GM19463 (cell line): ENCODE measurements at regions not wholly inside any gene's neighbourhood (a gene's known extent, or its start where the extent isn't known, plus 50 kb on each side); places are given as distances from the start of the nearest gene placed in this dataset.

ENCODE experiments used
- ATAC-seq: cut with Tn5 transposase; IDR thresholded peaks from one replicate; pipeline ENCODE4 v1.9.1; 2021; ENCODE audit warnings: mild to moderate bottlenecking, moderate library complexity; ENCODE audit not compliant: unreplicated experiment

DNA sequence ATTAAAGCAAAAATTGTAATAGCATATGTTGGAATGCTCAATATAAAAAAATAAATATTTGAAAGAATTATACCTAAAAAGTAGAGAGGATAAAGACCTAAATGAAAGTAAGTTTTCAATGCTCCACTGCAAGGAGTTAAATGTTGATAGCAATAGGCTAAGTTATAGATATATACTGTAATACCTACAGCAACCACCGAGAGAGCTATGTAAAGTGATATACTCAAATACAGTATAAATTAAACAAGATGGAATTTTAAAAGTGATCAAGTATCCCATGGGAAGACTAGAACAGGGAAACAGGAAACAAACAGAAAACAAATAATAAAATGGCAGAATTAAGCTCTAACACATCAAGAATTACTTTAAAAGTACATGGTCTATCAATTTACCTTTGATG lies 73.9 kb downstream of the CASP3 start:
- no peak for ATAC-seq

DNA sequence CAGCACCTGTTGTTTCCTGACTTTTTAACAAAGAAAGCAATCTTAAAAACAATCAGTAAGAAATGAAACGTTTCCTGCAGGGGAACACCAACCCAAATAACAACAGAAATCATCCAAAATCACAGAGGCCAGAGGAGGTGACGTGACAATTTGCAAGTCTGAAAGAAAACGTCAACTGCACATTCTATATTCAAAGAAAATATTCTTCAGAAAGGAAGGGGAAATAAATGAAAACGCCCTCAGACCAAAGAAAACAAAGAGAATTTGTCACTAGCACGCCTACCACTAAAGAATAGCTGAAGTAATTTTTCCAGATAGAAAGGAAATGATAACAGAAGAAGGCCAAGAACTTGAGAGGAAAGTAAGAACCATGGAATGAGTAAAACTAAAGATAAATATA lies 74.4 kb downstream of the CASP3 start:
- ATAC-seq: no peak

DNA sequence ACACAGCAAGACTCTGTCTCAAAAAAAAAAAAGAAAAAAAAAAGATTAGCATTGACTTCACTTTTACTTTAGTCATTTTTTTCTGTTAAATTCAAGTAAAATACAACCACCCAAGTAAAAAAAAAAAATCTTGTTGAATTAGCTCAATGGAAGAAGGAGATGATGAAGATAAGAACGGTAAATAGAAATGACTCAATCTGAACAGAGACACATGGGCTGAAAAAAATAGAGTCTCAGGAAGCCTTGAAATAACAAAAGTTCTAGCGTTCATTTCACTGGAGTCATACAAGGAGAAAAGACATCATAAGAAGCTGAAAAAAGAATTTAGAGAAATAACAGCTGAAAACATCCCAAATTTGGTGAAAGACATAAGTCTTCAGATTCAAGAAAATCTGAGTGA lies 75.5 kb downstream of the CASP3 start:
- no peak for ATAC-seq

DNA sequence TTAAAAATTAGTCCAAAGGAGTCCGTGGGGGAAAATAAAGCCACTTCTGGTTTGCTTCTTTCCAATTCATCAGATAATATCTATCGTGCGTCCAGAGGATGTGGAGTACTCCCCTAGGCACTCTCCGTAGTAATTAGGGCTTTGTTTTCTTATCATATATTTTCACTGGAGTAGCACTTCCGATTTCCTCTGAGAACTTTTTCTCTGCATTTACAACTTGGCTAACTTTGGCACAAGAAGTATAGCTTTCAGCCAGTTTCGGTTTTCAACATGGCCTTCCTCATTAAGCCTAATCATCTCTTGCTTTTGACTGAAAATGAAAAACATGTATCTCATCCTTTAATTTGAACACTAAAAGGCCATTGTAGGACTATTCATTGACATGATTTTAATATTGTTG lies 80.5 kb downstream of the CASP3 start:
- ATAC-seq: no peak

DNA sequence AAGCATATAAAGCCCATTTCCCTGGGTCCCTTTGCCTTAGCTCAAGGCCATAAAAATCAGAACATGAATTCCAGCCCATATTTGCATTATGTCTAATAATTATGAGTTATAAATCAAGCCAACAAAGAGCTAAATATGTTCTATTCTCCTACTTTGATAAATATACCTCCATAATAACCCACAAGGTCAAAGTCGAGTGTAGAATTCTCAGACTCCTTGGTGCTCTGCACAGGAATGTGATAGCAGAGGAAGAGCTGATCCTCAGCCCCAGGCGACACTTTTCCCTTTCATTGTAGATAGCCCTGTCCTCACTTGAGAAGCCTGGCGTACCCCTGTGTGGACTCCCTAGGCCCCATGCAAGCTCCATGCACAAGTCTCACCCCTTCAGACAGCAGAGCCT lies 85.6 kb downstream of the CASP3 start:
- ATAC-seq: no peak

DNA sequence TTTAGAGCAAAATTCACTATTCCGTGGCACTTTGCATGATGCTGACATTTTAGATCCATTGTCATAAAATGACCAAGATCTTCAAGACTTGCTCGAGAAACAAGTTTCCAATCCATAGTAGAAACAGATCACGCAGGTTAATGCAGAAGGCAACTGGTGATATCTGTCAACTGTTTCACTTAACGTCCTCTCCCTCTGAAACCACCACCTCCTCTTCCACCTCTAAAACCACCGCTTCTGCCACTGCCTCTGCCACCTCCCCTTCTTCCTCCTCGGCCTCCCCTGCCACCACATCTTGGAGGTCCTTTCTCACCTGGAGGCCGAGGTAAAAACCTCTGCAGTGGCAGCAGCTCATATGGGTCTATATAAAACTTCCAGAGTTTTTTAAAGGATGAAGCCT lies 84.6 kb upstream of the IRF2 start:
- no peak for ATAC-seq

DNA sequence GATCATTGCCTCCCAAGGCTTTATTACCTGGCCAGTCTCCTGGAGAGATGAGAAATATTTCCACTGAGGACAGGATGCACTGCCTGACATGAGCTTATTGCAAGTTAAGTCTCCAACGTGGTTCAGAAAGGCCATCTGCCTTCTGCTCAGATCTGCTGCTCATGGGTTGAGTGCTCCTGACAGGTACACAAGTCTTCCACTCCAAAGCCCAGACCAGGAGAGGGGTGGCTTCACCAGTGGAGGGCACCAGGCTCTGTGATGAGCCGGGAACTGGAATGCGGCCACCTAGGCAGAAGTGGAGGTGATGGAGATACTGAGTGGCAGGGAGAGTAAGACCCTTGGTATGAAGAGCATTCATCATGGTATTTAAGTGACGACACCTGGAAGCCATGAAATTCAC lies 79.5 kb upstream of the IRF2 start:
- ATAC-seq: no peak

DNA sequence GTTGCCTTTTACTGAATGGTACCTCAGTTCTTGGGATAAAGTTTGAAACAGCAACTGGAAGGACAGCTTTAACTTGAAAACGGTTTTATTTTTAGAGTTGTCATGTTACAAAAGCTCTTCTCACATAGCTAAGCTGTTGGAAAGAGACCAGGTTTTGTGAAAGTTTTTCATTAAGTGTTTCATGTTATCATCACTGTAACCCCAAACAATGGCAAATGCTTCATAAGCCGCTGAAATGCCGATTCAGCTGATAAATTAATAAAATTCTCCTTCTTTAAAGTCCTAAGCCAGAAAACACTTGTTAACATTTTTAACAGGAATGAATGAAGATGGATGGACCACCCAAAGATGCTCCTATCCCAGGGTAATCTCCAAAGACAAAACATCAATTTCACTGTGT lies 76.1 kb upstream of the IRF2 start:
- ATAC-seq: no peak

DNA sequence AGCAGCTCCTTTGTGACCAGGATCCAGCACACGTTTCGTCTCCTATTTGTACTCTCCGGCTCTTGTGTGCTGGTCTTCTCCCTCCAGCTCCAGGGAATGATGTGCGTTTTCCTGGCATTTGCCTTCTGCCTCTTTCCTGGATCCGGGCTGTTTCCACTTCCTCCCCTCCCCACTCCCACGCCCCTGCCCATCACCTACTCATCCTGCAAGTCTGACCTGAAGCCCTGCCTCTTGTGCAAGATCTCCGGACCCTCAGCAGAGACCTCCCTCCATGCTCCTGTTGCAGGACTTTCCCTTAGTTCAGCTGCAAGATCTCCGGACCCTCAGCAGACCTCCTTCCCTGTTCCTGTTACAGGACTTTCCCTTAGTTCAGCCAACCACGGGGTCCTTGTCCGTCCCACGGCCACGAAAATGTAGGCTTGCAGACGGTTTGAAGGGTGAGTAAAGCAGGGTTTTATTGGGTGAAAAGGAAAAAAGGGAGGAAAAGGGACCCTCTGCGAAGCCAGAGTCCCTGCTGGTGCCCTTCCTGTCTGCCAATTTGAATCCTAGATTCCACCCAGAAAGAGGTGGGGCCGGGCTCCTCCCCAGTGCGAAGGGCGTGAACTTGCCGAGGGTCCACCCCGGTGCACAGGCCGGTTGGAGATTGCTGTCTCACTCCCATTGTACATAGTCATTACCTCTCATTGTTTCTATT lies 74.4 kb upstream of the IRF2 start:
- no peak for ATAC-seq

DNA sequence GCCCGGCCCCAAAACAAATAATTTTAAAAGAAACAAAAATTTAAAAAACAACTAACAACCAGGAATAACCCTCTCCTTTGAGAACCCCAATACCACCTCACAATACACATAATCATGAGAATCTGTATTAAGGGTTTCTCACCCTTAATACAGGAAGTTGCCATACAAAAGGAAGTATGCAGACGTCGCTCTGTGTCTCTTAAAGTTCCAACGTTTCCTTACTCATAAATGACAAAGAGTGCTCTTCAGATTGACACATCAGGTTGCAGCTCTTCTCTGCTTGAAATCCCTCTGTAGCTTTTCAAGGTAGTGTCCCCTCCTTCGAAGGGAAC lies 73.9 kb upstream of the IRF2 start:
- no peak for ATAC-seq

DNA sequence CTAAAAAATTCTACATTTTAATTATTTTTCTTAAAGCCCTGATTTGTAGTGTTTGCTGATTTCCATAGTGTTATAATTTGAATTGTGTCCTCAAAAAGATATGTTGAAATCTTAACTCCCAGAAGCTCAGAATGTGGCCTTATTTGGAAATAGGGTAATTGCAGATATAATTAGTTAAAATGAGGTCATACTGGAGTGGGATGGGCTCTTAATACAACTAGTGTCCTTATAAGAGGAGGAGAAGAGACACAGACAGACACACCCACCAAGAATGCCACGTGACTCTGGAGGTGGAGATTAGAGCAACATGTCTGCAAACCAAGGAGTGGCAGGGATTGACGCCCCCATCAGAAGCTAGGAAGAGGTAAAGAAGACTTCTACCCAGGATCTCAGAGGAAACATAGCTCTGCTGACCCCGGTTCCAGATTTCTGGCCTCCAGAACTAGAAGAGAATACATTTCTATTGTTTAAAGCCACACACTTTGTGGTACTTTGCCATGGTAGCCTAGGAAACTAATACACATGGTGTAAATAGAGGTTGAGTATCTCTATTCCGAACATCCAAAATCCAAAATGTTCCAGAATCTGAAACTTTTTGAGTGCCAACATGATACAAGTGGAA lies 70.5 kb upstream of the IRF2 start:
- ATAC-seq: no peak

DNA sequence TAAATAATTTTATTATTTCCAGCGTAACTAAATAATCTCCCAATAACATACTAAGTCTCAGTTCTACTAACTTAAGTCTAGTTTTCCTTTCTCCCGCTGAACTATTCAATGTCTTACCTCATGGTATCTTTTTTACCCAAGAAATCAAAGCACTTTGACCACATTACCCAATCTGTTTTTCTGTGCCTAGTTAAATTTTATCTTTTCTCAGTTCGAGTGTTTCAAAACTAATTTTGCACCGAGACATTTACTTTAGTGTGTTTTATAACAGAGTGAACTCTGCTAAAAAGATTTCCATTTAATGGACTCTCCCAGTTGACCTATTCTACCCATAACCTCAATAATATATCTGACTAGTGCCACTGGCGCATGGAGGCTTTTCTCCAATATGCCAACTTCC lies 67.6 kb upstream of the IRF2 start:
- no peak for ATAC-seq

DNA sequence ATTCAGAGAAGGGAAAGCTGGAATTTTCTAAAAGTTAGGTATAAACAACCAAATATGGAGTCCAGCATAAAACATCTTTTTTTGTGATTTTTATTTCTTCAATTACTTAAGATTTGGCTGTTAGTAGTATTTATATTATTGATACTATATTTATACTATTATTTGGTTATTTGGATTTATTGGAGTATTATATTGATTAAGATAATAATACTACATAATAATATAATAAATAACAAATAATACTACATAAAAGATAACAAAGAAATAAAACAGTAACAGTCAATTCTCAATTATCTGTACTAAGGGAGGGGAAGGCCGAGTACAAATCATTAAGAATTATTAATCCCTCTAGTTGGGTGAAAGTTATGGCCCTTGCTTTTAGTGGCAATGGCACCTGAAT lies 66.0 kb upstream of the IRF2 start:
- no peak for ATAC-seq

DNA sequence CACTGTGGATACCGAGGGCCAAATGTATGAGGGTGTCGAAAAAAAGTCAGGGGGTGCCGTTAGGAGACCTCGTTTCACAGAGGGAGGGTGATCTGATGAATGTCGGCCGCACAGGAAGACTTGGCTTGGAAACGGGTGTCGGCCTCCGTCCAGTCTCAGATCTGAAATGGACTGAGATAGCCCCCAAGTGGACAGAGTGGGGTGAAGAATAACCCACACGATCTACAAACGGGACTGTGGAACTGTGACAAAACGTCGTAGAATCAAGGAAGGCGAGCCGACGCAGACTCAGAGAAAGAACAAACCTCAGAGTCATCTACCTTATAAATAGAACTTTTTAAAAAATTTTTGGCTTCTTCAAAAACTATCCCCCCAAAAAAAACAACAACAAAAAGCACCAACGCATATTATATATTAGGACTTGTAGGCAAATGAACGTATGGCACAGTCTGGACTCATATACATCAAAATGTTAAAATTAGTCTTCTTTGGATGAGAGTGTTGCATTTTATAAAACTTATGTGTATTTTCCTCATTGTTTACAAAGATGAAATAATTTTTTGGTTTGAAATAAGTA lies 63.8 kb upstream of the IRF2 start:
- ATAC-seq: peak; percentile 55

DNA sequence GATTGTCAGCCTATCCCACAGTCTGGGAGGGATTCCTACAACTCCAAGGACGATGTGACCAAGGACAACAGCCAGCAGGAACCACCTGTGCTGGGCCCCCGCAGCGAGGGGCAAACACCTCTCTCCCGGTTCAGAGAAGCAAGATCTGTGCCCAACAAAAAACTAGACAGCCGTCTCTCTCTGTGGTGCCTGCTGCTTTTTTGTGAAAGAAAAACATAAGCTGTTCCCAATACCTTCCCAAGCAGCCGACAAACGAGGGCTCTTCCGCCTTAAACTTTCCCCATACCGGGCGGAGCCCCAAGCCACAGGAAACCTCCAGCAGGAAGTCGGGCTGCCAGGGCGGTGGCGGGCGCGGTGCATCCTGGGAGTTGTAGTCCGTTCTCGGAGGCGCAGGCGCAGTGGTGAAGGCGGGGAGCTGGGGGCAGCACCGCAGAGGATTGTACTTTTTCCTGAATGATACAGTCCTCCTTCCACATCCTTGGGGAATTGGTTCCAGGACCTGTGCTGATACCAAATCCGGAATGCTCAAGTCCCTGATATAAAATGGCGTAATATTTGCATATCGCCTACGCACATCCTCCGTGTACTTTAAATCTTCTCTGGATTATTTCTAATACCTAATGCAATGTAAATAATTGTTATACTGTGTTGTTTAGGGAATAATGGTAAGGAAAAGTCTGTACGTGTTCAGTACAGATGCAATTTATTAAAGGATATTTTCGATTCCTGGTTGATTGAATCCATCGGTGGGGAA lies 63.1 kb upstream of the IRF2 start:
- peak; percentile 60 for ATAC-seq

DNA sequence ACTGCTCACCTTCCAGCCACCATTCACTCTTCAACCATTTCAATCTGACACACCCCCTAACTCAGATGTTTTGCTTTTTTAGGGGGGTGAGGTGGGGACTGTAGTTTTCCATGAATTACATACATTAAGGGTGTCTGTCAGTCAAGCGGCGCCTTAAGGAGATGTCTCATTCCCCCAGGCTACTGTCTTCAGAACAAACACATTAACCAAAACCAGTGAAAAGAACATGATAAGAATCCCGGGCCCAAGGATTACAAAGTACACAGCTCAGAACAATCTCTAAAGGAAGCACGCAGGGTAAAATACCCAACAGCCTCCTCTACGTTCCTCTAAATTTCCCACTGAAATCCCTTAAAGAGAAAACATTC lies 62.5 kb upstream of the IRF2 start:
- ATAC-seq: no peak

DNA sequence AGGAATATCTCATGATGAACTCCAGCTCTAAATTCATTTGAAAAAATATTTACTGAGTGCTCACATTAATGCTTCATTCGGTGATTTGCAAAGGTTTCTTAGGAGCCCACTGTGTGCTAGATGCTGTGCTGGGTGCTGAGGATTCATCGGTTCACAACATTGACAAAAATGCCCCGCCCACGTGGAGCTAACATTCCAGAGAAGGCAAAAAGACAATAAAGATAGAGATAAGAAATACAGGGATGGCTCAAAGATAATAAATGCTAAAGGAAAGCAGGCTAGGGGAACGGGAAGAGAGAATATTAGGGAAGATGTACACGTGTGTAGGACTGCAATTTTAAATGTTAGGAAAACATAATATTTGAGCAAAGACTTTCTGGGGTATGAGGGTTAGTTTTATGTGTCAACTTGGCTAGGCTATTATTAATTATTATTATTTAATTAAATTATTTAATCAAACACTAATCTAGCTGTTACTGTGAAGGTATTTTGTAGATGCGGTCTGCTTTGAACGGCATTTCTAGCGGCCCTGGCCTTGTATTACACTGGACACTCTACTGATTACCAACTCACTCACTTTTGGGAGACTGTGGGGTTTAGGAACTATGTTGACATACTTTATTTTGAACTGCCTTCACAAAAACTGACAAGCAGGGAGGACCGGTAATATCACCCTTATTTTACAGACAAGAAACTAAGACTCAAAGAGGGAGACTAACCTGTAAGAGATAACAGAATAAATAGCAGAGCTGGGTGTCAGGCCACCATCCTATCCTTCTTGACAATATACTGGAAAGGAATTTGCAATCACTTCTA lies 61.9 kb upstream of the IRF2 start:
- ATAC-seq: no peak

DNA sequence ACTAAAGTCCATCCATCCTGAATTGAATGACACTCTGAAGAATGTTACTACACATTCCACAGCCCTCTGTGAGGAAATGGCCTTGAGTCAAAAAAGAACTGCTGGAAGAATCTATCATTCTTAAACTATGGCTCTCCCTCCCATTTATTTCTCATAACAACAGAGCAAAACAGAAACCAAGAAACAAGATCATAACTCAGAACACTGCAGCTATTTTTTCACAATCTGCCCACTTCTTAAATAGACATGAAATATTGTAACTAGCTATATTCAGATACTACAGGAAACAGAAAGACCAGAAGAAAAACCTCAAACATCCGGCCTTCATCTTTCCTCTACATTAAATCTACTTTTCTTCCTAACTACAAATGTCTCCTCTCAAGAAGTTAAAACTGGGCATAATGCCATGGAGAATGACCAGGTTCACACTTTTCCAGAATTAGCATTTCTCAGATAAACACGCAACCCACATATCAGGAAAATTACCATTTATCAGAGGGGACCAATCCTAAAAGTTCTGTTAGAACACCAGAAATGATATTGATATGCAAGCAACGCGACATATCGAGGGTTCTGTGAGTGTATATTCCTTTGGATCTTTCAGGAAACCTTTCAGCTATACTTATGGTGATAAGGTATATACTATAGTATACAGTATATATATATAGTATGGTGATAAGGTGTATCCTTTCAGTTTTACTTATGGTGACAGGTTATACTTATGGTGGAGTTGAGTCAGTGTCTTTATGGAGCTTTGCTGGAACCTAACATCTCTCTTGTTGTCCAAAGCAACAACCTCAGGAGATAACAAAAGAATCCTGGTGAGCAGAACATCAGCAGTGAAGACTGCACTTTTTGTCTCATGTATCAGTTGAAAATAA lies 60.4 kb upstream of the IRF2 start:
- ATAC-seq: peak; percentile 41

DNA sequence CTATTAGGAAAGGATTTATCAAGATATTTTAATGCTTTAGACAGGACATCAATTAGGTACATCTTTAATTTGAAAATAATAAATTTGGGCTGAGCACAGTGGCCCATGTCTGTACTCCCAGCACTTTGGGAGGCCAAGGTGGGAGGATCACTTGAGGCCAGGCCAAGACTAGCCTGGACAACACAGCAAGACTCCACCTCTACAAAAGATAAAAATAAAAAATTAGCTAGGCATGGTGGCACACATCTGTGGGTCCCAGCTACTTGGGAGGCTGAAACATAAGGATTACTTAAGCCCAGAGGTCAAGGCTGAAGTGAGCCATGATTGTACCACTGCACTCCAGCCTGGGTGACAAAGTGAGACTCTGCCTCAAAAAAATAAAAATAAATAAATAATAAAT lies 59.6 kb upstream of the IRF2 start:
- ATAC-seq: no peak

DNA sequence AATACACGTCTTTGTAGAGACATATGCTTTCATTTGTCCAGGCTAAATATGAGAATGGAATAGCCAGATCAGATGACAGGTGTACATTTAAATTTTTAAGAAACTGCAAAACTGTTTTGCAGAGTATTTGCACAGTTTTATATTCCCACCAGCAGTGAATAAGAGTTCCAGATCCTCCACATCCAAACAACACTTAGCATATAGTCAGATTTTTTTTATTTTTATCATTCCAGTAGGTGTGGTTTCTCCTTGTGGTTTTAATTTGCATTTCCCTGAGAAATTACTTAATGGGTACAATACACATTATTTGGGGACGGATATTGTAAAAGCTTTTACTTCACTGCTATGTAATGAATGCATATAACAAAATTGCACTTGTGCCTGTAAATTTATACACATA lies 56.7 kb upstream of the IRF2 start:
- ATAC-seq: no peak
